IPS-NIHi11 (cell line): ENCODE measurements at regions not wholly inside any gene's neighbourhood (a gene's known extent, or its start where the extent isn't known, plus 50 kb on each side); places are given as distances from the start of the nearest gene placed in this dataset.
A peak's percentile ranks its signal among the peaks of the same experiment; 100 is the strongest.

ENCODE experiments used
- DNase-seq: peaks from one replicate; pipeline ENCODE4 v3.0.0; 2012; ENCODE audit warnings: mixed read lengths, low spot score

- DNase-seq, result no peak
Observed at GRCh38 chr7:79872176-79872575, 262.5 kb upstream of the GNAI1 start.

- no peak for DNase-seq
Observed at GRCh38 chr7:79868010-79868409, 266.6 kb upstream of the GNAI1 start.

GRCh38 chr7:79862447-79863210 lies 272.0 kb upstream of the GNAI1 start:
- DNase-seq, result no peak

GRCh38 chr7:79855172-79855571 lies 279.5 kb upstream of the GNAI1 start:
- DNase-seq, result no peak

GRCh38 chr7:79854621-79855020 lies 280.0 kb upstream of the GNAI1 start:
- no peak for DNase-seq

- no peak for DNase-seq
Observed at GRCh38 chr7:79837915-79838314, 296.7 kb upstream of the GNAI1 start.

- DNase-seq, result no peak
Observed at GRCh38 chr7:79833616-79834015, 301.0 kb upstream of the GNAI1 start.

GRCh38 chr7:79828866-79829265 lies 305.8 kb upstream of the GNAI1 start:
- DNase-seq, result no peak

GRCh38 chr7:79823246-79823951 lies 311.2 kb upstream of the GNAI1 start:
- DNase-seq, result no peak

- DNase-seq, result no peak
Observed at GRCh38 chr7:79822620-79823240, 311.9 kb upstream of the GNAI1 start.

GRCh38 chr7:79820387-79820786 lies 314.2 kb upstream of the GNAI1 start:
- DNase-seq, result peak; percentile 38

GRCh38 chr7:79810916-79811315 lies 323.7 kb upstream of the GNAI1 start:
- DNase-seq, result no peak

GRCh38 chr7:79806161-79806734 lies 328.4 kb upstream of the GNAI1 start:
- DNase-seq, result no peak

GRCh38 chr7:79790656-79791262 lies 337.3 kb upstream of the MAGI2 start:
- DNase-seq, result no peak

GRCh38 chr7:79789584-79790345 lies 336.3 kb upstream of the MAGI2 start:
- DNase-seq, result no peak

- DNase-seq, result no peak
Observed at GRCh38 chr7:79787623-79788022, 334.2 kb upstream of the MAGI2 start.

GRCh38 chr7:79787096-79787495 lies 333.6 kb upstream of the MAGI2 start:
- no peak for DNase-seq

- DNase-seq, result no peak
Observed at GRCh38 chr7:79786187-79786586, 332.7 kb upstream of the MAGI2 start.

GRCh38 chr7:79785556-79785955 lies 332.1 kb upstream of the MAGI2 start:
- DNase-seq, result no peak

GRCh38 chr7:79782906-79783305 lies 329.4 kb upstream of the MAGI2 start:
- no peak for DNase-seq

GRCh38 chr7:79782256-79782655 lies 328.8 kb upstream of the MAGI2 start:
- DNase-seq, result no peak

- no peak for DNase-seq
Observed at GRCh38 chr7:79781716-79782115, 328.2 kb upstream of the MAGI2 start.
